H1 (cell line): ENCODE measurements at regions not wholly inside any gene's neighbourhood (a gene's known extent, or its start where the extent isn't known, plus 50 kb on each side); places are given as distances from the start of the nearest gene placed in this dataset.

Source experiments
- CHD7 ChIP-seq: fragments of 300-600 bp; sonication (generic); IDR thresholded peaks from 2 replicates; pipeline ENCODE4 v1.7.1; 2012; ENCODE audit warnings: low read length, moderate library complexity, mild to moderate bottlenecking, inconsistent platforms; ENCODE audit not compliant: insufficient replicate concordance
- POLR2AphosphoS5 ChIP-seq: IDR thresholded peaks from 2 replicates; pipeline ENCODE4 v1.6.1; 2011; ENCODE audit warnings: low read depth, low read length
- RBBP5 ChIP-seq: IDR thresholded peaks from 2 replicates; pipeline ENCODE4 v1.7.1; 2012; ENCODE audit warnings: low read depth, mild to moderate bottlenecking, inconsistent platforms, low read length, moderate library complexity, borderline replicate concordance
- SIN3A ChIP-seq, 2 experiments: IDR thresholded peaks in 1 of 2; conservative IDR thresholded peaks in 1 of 2; 2 replicates each; pipeline ENCODE4 v1.6.1; 2011 to 2012; ENCODE audit warnings: low read length in 2 of 2, improper control_type of control experiment in 1 of 2, low read depth in 1 of 2, mild to moderate bottlenecking in 1 of 2

- TF ChIP-seq CHD7, result no peak
- no peak for TF ChIP-seq POLR2AphosphoS5
- no peak for TF ChIP-seq RBBP5
- TF ChIP-seq SIN3A (conservative IDR thresholded peaks at IDR 0.05 in 1 of 2, IDR thresholded peaks at IDR 0.05 in 1 of 2; ENCODE audit: low read depth in 1 of 2, low read length in 2 of 2), result no peak
These were observed 89.4 kb upstream of the FAM136A start (continued) for GRCh38 chr2:70391259-70391658.
